Bronchial epithelial cell (primary cell): ENCODE measurements at regions not wholly inside any gene's neighbourhood (a gene's known extent, or its start where the extent isn't known, plus 50 kb on each side); places are given as distances from the start of the nearest gene placed in this dataset.

Source experiments
- DNase-seq: peaks from one replicate; pipeline ENCODE4 v3.0.0-alpha.2; 2010; ENCODE audit warnings: low read depth
- FAIRE-seq: peaks from 2 replicates; lab custom pipeline; 2011; peaks lifted over from hg19 to GRCh38; lab: Jason Lieb, UNC
- H3K27me3 ChIP-seq: 2 replicates; pipeline ENCODE4 v1.5.1; 2011; ENCODE audit warnings: low read length; ENCODE audit not compliant: control insufficient read depth, insufficient read depth
- H3K36me3 ChIP-seq: 2 replicates; pipeline ENCODE4 v1.5.1; 2011; ENCODE audit warnings: low read length; ENCODE audit not compliant: control insufficient read depth, insufficient read depth
- H3K4me3 ChIP-seq: 2 replicates; pipeline ENCODE4 v1.5.1; 2011; ENCODE audit warnings: mild to moderate bottlenecking, low read depth, low read length, control low read depth
- TF ChIP-seq, protein P1 (sequence below): IDR thresholded peaks from 2 replicates; pipeline ENCODE4 v1.5.1; 2011; ENCODE audit warnings: mild to moderate bottlenecking, moderate library complexity, low read length, control low read depth, inconsistent platforms; ENCODE audit not compliant: insufficient read depth, severe bottlenecking

DNA sequence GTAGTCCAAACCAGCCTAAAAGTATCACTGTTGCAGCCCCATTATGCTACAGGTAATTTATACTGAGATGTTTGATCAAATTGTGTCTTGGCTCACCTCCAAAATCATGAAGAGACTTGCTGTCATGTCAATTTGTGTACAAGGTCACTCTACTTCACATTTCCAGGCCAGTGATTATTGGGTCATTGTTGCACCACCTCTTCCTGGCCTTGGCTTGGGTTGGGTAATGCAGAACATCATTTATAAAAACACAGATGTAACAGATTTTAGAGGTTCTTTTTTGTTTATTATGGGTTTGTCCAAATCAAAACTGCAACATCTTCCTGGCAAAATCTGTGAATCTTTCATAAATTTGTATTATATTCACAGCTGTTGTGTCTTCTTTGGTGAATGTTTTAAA is 459.5 kb downstream of the ANKRD50 start:
- TF ChIP-seq, protein P1, sequence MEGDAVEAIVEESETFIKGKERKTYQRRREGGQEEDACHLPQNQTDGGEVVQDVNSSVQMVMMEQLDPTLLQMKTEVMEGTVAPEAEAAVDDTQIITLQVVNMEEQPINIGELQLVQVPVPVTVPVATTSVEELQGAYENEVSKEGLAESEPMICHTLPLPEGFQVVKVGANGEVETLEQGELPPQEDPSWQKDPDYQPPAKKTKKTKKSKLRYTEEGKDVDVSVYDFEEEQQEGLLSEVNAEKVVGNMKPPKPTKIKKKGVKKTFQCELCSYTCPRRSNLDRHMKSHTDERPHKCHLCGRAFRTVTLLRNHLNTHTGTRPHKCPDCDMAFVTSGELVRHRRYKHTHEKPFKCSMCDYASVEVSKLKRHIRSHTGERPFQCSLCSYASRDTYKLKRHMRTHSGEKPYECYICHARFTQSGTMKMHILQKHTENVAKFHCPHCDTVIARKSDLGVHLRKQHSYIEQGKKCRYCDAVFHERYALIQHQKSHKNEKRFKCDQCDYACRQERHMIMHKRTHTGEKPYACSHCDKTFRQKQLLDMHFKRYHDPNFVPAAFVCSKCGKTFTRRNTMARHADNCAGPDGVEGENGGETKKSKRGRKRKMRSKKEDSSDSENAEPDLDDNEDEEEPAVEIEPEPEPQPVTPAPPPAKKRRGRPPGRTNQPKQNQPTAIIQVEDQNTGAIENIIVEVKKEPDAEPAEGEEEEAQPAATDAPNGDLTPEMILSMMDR = no peak

DNA sequence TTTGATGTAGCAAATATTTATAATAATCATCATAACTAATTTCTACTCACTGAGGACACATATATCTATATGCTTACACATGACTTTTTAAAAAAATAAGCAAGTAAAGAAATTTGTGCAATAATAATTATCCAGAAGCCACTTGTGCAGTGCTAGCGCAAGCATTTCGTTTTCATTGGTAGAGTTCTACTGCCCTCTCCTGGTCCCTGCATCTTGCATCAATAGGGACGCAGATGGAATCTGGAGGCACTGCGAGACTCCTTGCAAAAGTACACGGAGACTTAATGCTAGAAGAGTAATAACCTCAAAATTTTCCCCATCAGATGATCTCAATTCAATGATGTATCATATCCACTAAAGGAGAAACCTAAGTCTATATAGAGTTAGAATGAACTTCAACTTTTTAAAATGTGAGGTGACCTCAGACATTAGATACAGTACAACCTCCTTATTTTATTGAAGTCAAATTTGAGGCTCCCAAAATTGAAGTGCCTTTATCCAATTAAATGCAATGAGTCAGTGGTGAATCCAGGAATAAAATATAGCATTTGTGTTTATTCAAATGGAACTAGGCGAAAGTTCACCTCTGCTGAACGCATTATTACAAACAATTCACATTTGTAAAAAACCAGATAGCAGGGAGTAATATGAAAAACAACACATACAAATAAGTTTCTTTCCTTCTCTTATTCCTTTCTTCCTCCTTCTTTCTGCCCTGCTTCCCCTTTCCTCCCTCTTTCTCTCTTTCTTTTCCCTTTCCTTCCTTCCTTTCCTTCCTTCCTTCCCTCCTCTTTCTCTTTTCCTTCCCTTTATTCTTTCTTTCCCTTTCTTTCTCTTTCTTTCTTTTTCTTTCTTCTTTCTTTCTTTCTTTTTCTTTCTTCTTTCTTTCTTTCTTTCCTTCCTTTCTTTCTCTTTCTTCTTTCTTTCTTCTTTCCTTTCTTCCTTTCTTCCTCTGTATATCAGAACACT is 450.0 kb downstream of the ANKRD50 start:
- DNase-seq (peak; percentile 77), FAIRE-seq (peak; percentile 76)
- no peaks in the 10 kb centered on the region for H3K27me3 ChIP-seq
- TF ChIP-seq, protein P1 = peak; percentile 75
- no peak overlapping the region for H3K4me3 ChIP-seq
- no peaks in the 10 kb centered on the region for H3K36me3 ChIP-seq

More for the DNA sequence above, 459.5 kb downstream of the ANKRD50 start:
- no peaks in the 10 kb centered on the region for H3K36me3 ChIP-seq
- DNase-seq = no peak
- no peaks in the 10 kb centered on the region for H3K27me3 ChIP-seq
- no peak overlapping the region for H3K4me3 ChIP-seq
- no peak for FAIRE-seq

DNA sequence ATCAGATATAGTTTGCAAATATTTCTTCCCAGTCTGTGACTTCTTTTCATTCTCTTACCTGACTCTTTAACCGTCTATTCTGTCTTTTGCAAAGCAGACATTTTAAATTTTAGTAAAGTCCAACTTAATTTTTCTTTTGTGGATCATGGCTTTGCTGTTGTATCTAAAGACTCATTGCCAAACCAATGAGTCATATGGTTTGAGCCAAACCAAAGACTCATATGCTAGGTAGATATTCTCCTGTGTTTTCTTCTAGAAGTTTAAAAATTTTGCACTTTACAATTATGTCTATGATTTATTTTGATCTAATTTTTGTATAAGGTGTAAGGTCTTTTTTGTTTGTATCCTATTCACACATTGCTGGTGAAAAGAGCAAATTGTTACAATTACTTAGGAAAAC is 446.8 kb downstream of the ANKRD50 start:
- H3K27me3 ChIP-seq = no peaks in the 10 kb centered on the region
- TF ChIP-seq, protein P1 = no peak
- DNase-seq (peak; percentile 43), FAIRE-seq (no peak)
- H3K36me3 ChIP-seq = no peaks in the 10 kb centered on the region
- H3K4me3 ChIP-seq = no peak overlapping the region

GRCh38 chr4:124266721-124267120 is 445.8 kb downstream of the ANKRD50 start:
- H3K36me3 ChIP-seq = no peaks in the 10 kb centered on the region
- no peaks in the 10 kb centered on the region for H3K27me3 ChIP-seq
- DNase-seq (no peak), FAIRE-seq (no peak)
- TF ChIP-seq, protein P1 = no peak
- H3K4me3 ChIP-seq = no peak overlapping the region

DNA sequence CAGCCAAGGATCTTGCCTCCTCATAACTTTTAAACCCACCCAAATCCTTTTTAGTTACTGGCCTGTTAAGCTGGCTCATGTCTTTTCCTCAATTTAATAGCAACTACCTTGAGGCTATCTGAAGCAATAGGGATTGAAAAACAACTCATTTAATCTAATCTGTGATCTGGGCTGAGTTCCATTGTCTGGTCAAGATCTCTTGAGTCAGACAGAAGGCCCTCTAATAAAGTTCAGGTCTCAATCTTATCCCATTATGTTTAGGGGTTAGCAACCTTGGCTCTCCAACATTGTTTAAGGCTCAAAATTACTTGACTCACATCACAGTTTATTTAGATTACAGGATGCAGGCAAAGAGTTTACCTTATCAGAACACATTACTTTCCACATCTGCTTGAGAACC is 436.1 kb downstream of the ANKRD50 start:
- no peak for DNase-seq
- no peaks in the 10 kb centered on the region for H3K27me3 ChIP-seq
- no peak for FAIRE-seq
- no peaks in the 10 kb centered on the region for H3K36me3 ChIP-seq
- TF ChIP-seq, protein P1 = no peak
- H3K4me3 ChIP-seq = no peak overlapping the region
